ENCODE measurements at regions not wholly inside any gene's neighbourhood (a gene's known extent, or its start where the extent isn't known, plus 50 kb on each side); places are given as distances from the start of the nearest gene placed in this dataset.
"Not testable (repeated sequence)": the region's sequence is repeated elsewhere in the genome, so short reads cannot be mapped to it uniquely, and the experiment has no call there.

DNA sequence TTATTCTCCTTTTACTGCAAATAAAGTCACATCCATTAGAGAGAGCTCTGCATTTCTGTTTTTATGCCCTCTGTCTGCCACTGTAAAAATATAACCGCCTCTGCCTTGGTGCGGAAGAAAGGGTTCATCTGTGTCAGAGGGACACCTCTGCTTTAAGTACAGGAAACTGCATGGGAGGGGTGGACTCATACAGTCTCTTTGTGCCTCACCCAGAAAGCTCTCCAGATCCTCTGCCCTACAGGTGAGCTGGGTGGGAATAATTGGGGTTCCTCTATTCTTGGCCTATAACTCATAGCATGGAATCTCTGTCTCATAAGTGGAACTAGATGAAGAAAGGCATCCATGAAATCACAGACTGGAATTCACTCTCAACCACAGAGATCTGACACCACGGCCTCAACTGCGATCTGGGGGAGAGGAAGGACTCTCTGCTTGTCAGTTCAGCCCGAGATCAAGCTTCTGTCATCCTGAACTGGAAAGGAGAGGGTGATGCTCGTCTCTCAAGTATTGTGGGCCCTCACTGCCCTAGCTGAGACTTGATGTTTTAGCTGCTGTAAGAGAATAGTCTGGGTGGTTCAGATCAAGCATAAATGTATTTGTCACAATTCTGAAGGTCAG, 702.3 kb downstream of the TMEM121 start:
- DNase-seq (no peak), FAIRE-seq (no peak), ATAC-seq (no peak)
- Histone ChIP-seq H3K4me1 (no peaks in the 10 kb centered on the region), H3K4me3 (no peak overlapping the region), H3K36me3 (no peaks in the 10 kb centered on the region), H3K27me3 (no peaks in the 10 kb centered on the region), H3K27ac (no peak overlapping the region), H3K9me3 (no peaks in the 10 kb centered on the region)
- TF ChIP-seq, protein P1, sequence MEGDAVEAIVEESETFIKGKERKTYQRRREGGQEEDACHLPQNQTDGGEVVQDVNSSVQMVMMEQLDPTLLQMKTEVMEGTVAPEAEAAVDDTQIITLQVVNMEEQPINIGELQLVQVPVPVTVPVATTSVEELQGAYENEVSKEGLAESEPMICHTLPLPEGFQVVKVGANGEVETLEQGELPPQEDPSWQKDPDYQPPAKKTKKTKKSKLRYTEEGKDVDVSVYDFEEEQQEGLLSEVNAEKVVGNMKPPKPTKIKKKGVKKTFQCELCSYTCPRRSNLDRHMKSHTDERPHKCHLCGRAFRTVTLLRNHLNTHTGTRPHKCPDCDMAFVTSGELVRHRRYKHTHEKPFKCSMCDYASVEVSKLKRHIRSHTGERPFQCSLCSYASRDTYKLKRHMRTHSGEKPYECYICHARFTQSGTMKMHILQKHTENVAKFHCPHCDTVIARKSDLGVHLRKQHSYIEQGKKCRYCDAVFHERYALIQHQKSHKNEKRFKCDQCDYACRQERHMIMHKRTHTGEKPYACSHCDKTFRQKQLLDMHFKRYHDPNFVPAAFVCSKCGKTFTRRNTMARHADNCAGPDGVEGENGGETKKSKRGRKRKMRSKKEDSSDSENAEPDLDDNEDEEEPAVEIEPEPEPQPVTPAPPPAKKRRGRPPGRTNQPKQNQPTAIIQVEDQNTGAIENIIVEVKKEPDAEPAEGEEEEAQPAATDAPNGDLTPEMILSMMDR (IDR thresholded peaks at IDR 0.05): no peak
- 67 to 70% methylated on average over 6 of the region's 6 CpGs for WGBS, 2 donors
- intact Hi-C loops (cut with DNase I): no loop called here

DNA sequence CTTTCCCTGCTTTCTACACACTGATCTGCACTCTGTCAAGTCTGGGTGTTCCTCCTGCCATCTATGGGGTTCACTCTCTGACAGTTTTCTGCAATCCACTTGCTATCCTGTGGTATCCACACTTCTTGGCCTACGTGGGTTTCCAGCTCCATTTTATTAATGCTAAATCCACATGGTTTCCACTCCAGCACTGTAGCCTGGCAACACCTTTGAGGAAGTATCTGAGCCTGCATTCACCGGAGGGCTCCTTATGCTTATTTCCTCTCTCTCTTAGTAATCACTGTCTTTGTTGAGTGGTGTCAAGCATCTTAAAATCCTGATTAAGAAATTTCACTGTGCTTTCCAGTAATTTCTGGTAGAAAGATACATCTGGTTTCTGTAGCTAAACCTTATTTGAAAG, 703.7 kb downstream of the TMEM121 start:
- Histone ChIP-seq H3K36me3 (no peaks in the 10 kb centered on the region), H3K27me3 (no peaks in the 10 kb centered on the region), H3K27ac (no peak overlapping the region), H3K9me3 (no peaks in the 10 kb centered on the region), H3K4me3 (no peak overlapping the region), H3K4me1 (no peaks in the 10 kb centered on the region)
- DNase-seq (no peak), ATAC-seq (no peak), FAIRE-seq (no peak)
- 43 to 44% methylated on average over 2 of the region's 2 CpGs for WGBS, 2 donors
- intact Hi-C loops (cut with DNase I): no loop called here
- TF ChIP-seq, protein P1 (IDR thresholded peaks at IDR 0.05): no peak

DNA sequence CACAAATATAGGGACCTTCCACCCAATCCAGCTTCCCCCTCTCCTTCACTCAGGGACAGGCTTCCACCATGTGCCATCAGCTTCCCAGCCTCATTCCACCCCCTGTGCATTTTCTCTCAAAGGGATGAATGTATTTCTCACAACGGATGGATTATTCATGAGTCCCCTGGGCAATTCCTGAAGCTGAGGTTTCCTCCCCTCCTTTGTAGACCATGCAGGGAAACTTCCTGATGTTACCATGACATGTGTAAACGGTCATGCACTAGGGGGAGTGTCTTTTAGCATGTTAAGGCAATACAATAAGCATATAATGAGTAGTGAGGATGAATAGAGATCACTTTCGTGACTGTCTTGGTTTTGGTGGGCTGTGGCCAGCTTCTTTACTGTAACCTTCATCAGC, 706.8 kb downstream of the TMEM121 start:
- ATAC-seq; H3K27me3 ChIP-seq; FAIRE-seq; H3K4me3 ChIP-seq; H3K27ac ChIP-seq; DNase-seq; H3K36me3 ChIP-seq; H3K4me1 ChIP-seq; intact Hi-C loops (cut with DNase I); H3K9me3 ChIP-seq: not testable (repeated sequence)
- 34 to 36% methylated on average over 3 of the region's 3 CpGs for WGBS, 2 donors

DNA sequence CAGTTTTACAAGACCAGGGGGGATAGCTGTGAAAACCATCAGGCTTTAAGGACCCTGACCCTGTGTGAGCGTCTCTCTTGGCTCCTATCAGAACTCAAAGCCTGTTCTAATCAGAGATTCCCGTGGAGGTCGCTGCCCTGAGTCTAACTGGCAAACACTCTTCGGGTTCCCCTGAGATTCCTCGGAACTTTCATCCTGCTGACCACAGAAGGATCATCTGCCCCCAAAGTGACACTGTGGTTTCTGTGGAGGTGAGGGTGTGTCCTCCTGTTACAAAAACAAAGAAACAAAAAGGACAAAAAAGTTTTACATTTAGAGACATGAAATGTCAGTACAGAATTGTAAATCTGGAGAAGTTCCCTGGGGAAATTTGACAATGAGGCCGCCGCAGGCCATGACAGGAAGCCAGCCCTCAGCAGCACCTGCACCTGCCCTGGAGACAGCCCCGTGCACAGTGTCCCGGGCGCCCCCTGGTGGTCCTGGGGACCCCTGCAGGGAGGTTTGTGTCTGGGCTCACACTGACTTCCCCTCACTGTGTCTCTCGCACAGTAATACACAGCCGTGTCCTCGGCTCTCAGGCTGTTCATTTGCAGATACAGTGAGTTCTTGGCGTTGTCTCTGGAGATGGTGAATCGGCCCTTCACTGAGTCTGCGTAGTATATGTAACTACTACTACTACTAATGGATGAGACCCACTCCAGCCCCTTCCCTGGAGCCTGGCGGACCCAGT, 708.3 kb downstream of the TMEM121 start:
- H3K27ac ChIP-seq; FAIRE-seq; DNase-seq; H3K4me1 ChIP-seq; H3K36me3 ChIP-seq; intact Hi-C loops (cut with DNase I); H3K4me3 ChIP-seq; H3K9me3 ChIP-seq; H3K27me3 ChIP-seq: not testable (repeated sequence)
- WGBS, 2 donors: 36 to 44% methylated on average over 11 to 12 of the region's 17 CpGs
- TF ChIP-seq, protein P1 (IDR thresholded peaks at IDR 0.05): peak; percentile 13 to 53 (median 35)
- ATAC-seq: peak in 1 of 4 donors; percentile 40

DNA sequence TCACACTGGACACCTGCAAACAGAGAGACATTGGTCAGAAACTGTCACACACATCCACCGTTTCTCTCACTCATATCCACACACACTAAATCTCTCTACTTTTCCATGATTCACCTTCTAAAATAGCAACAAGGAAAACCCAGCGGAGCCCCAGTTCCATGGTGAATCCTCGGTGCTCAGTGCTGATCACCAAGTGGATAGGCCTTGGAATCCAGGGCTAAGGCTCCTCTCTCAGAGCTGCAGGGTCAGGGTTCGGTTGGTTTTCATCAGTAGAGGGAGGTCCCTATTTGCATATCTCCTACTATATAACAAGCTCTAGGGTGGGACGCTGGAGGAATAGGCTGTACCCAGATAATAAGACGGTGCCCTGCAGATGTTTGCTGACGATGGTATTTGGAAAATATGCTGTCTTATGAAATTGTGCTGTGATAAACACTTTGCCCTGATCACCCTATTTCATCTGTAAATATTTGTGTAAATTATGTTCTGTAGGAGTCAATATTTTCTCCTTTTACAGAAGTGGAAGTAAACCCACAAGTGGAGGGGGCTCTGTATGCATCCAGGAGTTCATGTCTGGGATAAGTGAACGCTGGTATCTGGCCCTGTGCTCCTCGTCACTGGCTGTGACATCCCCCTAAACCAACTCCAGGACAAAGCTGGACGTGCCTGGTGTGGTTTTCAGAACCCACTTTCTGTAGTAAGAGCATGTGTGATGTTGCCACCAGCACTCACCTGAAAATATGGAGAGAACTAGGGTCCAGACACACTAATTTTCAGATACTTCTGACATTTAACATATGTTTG, 709.2 kb downstream of the TMEM121 start:
- Histone ChIP-seq H3K27ac (no peak overlapping the region), H3K4me1 (no peaks in the 10 kb centered on the region), H3K36me3 (no peaks in the 10 kb centered on the region), H3K9me3 (no peaks in the 10 kb centered on the region), H3K27me3 (peaks cover 0 to 5% (median 0%) of the 10 kb centered on the region in 4 donors), H3K4me3 (no peak overlapping the region)
- DNase-seq (no peak), FAIRE-seq (no peak), ATAC-seq (no peak)
- WGBS, 2 donors: 50 to 55% methylated on average over 10 of the region's 10 CpGs
- TF ChIP-seq, protein P1 (IDR thresholded peaks at IDR 0.05): no peak
- intact Hi-C loops (cut with DNase I): no loop called here
